Stomach smooth muscle (tissue), 2 donors: ENCODE measurements at regions not wholly inside any gene's neighbourhood (a gene's known extent, or its start where the extent isn't known, plus 50 kb on each side); places are given as distances from the start of the nearest gene placed in this dataset.

ENCODE experiments used
- H3K27ac ChIP-seq: one replicate; pipeline ENCODE4 v1.7.0; 2013; ENCODE audit warnings: mild to moderate bottlenecking, low read length, inconsistent platforms
- H3K27me3 ChIP-seq, 2 donors: one replicate each; pipeline ENCODE4 v1.7.0; 2013; ENCODE audit warnings: low read length in 2 of 2; ENCODE audit not compliant: insufficient read depth in 2 of 2, control insufficient read depth in 1 of 2
- H3K36me3 ChIP-seq, 2 donors: one replicate each; pipeline ENCODE4 v1.7.0; 2013; ENCODE audit warnings: low read length in 2 of 2; ENCODE audit not compliant: control insufficient read depth in 2 of 2, insufficient read depth in 2 of 2
- H3K4me1 ChIP-seq: one replicate; pipeline ENCODE4 v1.7.0; 2013; ENCODE audit warnings: low read length; ENCODE audit not compliant: control insufficient read depth, insufficient read depth
- H3K4me3 ChIP-seq, 2 donors: one replicate each; pipeline ENCODE4 v1.7.0; 2013; ENCODE audit warnings: low read length in 2 of 2
- H3K9ac ChIP-seq, 2 donors: one replicate each; pipeline ENCODE4 v1.7.0; 2013; ENCODE audit warnings: low read length in 2 of 2, mild to moderate bottlenecking in 1 of 2
- H3K9me3 ChIP-seq, 2 donors: one replicate each; pipeline ENCODE4 v1.7.0; 2013; ENCODE audit warnings: low read length in 2 of 2; ENCODE audit not compliant: control insufficient read depth in 2 of 2
- donor health status: healthy.
- donor health status: Pancreatic carcinoma.

DNA sequence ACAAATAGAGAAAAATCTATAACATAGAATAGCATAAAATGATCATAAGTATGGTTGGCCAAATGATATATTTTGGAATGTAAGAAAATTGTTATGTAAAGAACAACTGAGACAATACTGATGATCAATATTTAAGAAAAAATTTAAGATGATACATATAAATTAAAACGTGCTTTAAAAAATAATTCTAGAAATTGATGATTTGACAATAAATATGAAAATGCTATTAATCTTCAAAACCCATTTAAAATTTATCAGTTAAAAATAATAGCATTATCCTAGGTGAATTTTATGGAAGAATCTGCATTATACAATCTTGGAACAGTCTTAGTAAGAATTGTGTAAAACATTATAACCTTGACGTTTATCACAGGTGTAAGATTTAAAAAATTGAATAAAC is 95.1 kb upstream of the DACH1 start:
- H3K9ac ChIP-seq, result no peak overlapping the region
- H3K4me1 ChIP-seq, result no peaks in the 10 kb centered on the region
- H3K9me3 ChIP-seq, result no peaks in the 10 kb centered on the region
- no peaks in the 10 kb centered on the region for H3K27me3 ChIP-seq
- H3K4me3 ChIP-seq, result no peak overlapping the region
- H3K36me3 ChIP-seq, result no peaks in the 10 kb centered on the region
- H3K27ac ChIP-seq, result no peak overlapping the region

DNA sequence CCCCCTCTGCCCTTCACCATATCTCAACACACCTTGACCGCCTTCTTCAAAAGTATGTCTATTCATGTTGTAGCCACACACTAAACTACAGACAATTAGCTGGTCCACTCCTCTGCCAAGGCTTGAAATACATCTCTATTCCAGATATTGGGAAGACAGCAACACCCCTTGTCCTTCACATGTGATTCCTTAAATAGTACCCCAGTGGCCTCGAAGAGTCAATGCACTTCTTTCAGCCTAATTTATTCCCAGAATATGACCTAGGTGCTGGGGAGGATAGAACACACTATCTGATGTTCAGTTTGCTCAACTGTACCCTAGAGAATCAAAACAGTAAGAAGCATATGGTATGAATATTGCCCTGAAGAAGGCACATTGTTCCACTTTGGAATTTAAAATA is 82.4 kb upstream of the DACH1 start:
- no peaks in the 10 kb centered on the region for H3K27me3 ChIP-seq
- H3K4me3 ChIP-seq, result no peak overlapping the region
- no peak overlapping the region for H3K27ac ChIP-seq
- H3K9me3 ChIP-seq, result no peaks in the 10 kb centered on the region
- no peak overlapping the region for H3K9ac ChIP-seq
- no peaks in the 10 kb centered on the region for H3K4me1 ChIP-seq
- no peaks in the 10 kb centered on the region for H3K36me3 ChIP-seq

DNA sequence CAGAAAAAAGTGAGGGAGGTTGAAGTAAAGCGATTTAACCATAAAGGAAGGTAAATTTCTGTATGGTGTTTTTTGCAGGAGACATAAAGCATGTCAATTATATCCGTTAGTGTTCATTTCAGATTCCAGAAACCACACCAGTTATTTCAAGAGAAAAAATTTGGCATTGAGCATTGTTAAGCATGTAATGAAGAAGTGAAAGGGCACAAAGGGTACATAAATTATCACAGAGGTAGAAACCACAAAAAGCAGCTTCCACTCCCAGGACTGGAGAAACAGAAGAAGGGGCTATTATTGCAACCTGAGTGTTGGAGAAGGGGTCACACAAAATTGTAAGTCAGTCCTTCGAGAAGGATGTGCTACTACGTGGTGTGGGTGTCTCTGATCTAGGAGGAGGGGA is 72.2 kb upstream of the DACH1 start:
- Histone ChIP-seq H3K4me3 (no peak overlapping the region), H3K9ac (no peak overlapping the region), H3K36me3 (no peaks in the 10 kb centered on the region), H3K27me3 (no peaks in the 10 kb centered on the region), H3K4me1 (no peaks in the 10 kb centered on the region), H3K9me3 (no peaks in the 10 kb centered on the region), H3K27ac (no peak overlapping the region)

DNA sequence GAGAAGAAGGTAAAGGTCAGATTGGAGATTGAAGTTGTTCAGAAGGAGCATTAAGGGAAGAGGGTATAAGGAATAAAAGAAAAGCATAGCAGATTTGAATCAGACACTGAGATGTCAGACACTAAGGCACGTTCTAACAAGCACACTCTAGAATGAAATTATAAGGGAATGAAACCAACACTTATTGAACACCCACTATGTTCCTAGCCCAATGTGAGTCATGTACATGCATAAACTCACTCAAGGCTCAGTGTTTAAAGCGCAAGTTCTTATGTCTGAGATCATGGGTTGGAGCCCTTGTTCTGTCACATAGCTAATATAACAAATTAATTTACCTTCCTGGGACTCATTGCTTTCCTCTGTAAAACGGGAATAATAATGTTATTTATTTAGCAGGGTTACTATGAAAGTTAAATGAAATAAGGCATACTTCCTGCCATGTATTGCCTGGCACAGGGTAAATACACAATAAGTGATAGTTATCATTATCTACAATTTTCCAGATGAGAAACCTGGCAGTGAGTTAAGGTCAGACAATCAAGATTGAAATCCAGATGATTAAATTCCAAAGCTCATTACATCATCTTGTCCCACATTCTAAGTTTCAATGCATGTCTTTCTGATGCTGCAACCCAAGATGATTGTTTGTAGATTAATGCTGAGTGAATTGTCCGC is 68.3 kb upstream of the DACH1 start:
- no peak overlapping the region for H3K9ac ChIP-seq
- no peaks in the 10 kb centered on the region for H3K4me1 ChIP-seq
- no peaks in the 10 kb centered on the region for H3K36me3 ChIP-seq
- no peak overlapping the region for H3K4me3 ChIP-seq
- no peak overlapping the region for H3K27ac ChIP-seq
- no peaks in the 10 kb centered on the region for H3K9me3 ChIP-seq
- H3K27me3 ChIP-seq, result no peaks in the 10 kb centered on the region

DNA sequence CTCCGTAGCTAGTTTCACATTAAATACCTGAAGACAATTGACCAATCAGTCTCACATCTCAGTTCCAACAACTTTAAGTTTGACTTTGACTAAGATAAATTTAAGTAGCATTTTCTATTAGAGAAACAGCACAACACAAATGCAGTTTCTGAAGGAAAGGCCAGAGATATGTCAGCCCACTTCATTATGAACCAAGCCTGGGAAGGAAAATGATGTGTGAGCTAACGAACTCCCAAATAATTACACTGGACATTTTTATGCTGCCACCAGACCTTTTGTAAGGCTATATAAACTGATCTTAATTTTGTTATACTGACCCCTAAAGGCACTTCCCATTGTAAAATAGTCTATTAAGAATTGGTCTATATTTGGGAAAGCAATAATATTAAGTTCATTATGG is 57.9 kb upstream of the DACH1 start:
- no peaks in the 10 kb centered on the region for H3K4me1 ChIP-seq
- H3K36me3 ChIP-seq, result no peaks in the 10 kb centered on the region
- no peak overlapping the region for H3K27ac ChIP-seq
- no peaks in the 10 kb centered on the region for H3K27me3 ChIP-seq
- no peaks in the 10 kb centered on the region for H3K9me3 ChIP-seq
- H3K4me3 ChIP-seq, result no peak overlapping the region
- H3K9ac ChIP-seq, result no peak overlapping the region

DNA sequence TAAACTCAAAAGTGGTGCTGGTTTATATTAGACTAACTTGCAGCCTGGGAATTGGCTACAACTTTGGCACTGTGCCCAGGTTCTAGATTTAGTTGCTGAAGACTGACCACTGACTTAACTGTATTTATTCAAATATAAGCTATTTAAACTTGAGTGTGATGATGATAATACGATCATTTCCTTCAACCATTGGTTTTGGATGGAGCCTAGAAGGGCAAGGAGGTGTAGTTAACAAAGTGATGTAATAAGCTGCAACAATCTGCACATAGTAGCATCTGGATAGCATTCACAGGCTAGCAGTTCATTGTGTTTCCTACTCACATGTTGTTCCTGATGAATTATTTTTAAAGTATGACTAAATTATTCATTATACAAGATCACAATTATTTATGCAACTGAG is 55.2 kb upstream of the DACH1 start:
- H3K27ac ChIP-seq, result no peak overlapping the region
- no peaks in the 10 kb centered on the region for H3K36me3 ChIP-seq
- H3K9me3 ChIP-seq, result no peaks in the 10 kb centered on the region
- no peaks in the 10 kb centered on the region for H3K27me3 ChIP-seq
- H3K4me1 ChIP-seq, result no peaks in the 10 kb centered on the region
- H3K4me3 ChIP-seq, result no peak overlapping the region
- no peak overlapping the region for H3K9ac ChIP-seq
